ENCODE measurements at regions not wholly inside any gene's neighbourhood (a gene's known extent, or its start where the extent isn't known, plus 50 kb on each side); places are given as distances from the start of the nearest gene placed in this dataset.

DNA sequence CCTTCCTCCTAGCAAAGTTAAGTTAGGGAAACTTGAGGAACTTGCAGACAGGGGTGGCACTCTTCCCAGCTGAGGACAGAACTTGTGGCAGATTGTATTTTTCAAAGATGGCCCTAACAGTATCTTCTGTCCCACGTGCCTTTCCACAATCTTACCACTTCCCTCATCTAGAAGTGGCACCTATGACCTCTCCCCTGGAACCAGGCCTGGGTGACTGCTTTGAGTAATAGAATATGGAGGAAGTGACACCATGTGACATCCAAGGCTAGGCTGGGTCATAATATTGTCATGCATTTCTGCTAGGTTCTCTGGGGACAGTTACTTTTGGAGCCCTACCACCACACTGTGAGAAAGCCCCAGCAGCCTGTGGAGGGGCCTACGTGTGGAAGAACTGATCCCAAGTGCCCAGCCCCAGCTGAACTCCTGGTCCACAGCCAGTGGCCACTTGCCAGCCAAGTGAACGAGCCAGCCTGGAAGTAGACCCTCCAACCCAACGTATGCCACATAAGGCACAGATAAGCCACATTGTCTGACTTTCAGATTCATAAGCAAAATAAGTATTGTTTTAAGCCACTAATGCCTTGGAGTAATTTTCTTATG lies 193.7 kb downstream of the PTPN20 start:
- H3K36me3 ChIP-seq (ENCODE audit: low read depth, missing control alignments): no peaks in the 10 kb centered on the region
- H3K9me3 ChIP-seq: no peaks in the 10 kb centered on the region
- 67 to 77% methylated on average over 4 of the region's 4 CpGs for WGBS, 2 donors
- H3K27ac ChIP-seq: no peak overlapping the region
- TF ChIP-seq, protein P1, sequence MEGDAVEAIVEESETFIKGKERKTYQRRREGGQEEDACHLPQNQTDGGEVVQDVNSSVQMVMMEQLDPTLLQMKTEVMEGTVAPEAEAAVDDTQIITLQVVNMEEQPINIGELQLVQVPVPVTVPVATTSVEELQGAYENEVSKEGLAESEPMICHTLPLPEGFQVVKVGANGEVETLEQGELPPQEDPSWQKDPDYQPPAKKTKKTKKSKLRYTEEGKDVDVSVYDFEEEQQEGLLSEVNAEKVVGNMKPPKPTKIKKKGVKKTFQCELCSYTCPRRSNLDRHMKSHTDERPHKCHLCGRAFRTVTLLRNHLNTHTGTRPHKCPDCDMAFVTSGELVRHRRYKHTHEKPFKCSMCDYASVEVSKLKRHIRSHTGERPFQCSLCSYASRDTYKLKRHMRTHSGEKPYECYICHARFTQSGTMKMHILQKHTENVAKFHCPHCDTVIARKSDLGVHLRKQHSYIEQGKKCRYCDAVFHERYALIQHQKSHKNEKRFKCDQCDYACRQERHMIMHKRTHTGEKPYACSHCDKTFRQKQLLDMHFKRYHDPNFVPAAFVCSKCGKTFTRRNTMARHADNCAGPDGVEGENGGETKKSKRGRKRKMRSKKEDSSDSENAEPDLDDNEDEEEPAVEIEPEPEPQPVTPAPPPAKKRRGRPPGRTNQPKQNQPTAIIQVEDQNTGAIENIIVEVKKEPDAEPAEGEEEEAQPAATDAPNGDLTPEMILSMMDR (IDR thresholded peaks at IDR 0.05): no peak
- no peak for TF ChIP-seq POLR2A (IDR thresholded peaks at IDR 0.05)
- no peaks in the 10 kb centered on the region for H3K4me1 ChIP-seq
- no peak for DNase-seq
- no peaks in the 10 kb centered on the region for H3K27me3 ChIP-seq
- no peak overlapping the region for H3K4me3 ChIP-seq
- intact Hi-C loops (cut with DNase I; ENCODE audit: low total_unique reads): no loop called here

DNA sequence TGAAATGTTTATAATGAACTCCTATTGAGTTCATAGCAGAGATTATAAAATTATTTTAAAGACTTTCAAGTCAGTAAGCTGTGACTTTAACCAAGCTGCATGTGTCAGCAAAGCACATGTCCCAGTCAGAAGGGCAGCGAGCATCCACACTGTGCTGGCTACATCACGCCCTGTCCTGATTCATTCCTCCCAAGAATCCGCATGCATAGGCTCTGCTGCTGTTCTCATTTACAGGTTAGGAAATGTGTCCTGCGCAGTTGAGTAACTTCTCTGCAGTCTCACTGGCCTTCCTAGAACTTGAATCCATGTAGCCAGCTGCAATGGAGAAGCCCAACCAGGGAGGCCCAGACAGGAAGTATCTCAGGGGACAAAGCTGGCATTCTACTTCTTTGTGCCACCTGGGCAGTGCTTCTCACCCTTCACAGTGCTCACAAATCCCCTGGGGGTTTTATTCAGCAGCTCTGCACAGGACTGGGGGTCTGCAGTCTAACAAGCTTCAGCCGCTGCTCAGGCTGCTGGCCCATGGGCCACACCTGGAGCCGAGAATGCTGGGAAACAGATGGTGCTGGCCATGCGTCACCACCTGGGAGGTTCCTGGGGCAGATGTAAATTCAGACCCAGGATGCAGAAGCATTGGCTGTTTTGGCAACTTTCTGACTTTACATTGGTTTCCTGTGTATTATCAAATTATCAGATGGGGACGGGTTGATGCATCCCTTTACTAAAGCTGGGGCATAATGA lies 192.8 kb upstream of the GDF10 start:
- Histone ChIP-seq H3K27me3 (no peaks in the 10 kb centered on the region), H3K36me3 (ENCODE audit: low read depth, missing control alignments) (no peaks in the 10 kb centered on the region), H3K4me3 (no peak overlapping the region), H3K9me3 (no peaks in the 10 kb centered on the region), H3K4me1 (no peaks in the 10 kb centered on the region), H3K27ac (no peak overlapping the region)
- no peak for DNase-seq
- TF ChIP-seq POLR2A (IDR thresholded peaks at IDR 0.05): no peak
- TF ChIP-seq, protein P1 (IDR thresholded peaks at IDR 0.05): no peak
- WGBS, 2 donors: 95 to 97% methylated on average over 8 of the region's 8 CpGs
- intact Hi-C loops (cut with DNase I; ENCODE audit: low total_unique reads): no loop called here

DNA sequence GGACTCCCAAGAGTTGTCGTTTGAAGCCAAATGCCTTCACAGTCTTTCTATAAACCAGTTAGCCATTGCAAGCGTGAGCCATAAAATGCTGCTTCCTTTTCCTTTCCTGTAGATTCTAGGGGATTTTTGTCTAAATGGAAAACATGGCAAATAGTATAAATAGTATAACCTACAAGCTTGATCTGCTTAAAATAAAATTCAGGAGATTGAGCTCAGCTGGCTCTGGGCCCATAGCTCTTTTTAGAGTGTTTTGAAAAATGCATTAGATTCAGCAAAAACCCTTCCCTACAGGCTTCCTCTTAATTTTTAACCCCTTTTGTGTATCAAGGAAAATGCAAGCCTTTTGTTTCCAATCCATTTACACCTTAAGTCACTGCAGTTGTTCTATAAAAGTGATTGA lies 190.1 kb upstream of the GDF10 start:
- Histone ChIP-seq H3K36me3 (ENCODE audit: low read depth, missing control alignments) (no peaks in the 10 kb centered on the region), H3K4me1 (no peaks in the 10 kb centered on the region), H3K27me3 (no peaks in the 10 kb centered on the region), H3K27ac (no peak overlapping the region), H3K9me3 (no peaks in the 10 kb centered on the region), H3K4me3 (no peak overlapping the region)
- TF ChIP-seq, protein P1 (IDR thresholded peaks at IDR 0.05): no peak
- TF ChIP-seq POLR2A (IDR thresholded peaks at IDR 0.05): no peak
- DNase-seq: no peak
- intact Hi-C loops (cut with DNase I; ENCODE audit: low total_unique reads): no loop called here
- 55 to 75% methylated on average over 2 of the region's 2 CpGs for WGBS, 2 donors

DNA sequence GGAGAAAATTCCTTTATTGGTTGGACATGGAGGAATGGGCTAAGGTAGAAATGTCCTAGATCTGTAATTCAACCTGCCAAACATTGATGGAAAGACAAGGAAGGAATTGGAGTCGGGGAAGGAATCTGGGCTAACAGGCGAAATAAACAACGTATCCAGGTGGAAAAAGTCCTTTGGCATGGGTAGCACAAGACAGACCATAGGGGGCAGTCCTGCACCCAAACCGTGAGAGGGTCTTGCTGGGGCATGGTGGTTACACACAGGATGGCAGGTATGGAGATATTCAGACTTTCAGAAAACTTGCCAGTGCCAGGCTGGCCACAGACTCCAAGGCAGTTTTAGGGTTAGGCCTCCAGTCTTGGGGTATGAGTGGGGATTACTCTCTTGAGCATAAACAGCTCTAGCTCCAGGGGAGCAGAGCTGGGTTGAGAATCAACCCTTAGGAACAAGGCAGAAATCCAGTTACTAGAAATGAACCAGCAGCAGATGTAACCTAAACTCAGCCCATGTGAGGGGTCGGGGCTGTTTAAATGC lies 188.6 kb upstream of the GDF10 start:
- Histone ChIP-seq H3K4me3 (no peak overlapping the region), H3K9me3 (no peaks in the 10 kb centered on the region), H3K27ac (no peak overlapping the region), H3K27me3 (no peaks in the 10 kb centered on the region), H3K36me3 (ENCODE audit: low read depth, missing control alignments) (no peaks in the 10 kb centered on the region), H3K4me1 (no peaks in the 10 kb centered on the region)
- 85 to 86% methylated on average over 5 of the region's 5 CpGs for WGBS, 2 donors
- TF ChIP-seq POLR2A (IDR thresholded peaks at IDR 0.05): no peak
- intact Hi-C loops (cut with DNase I; ENCODE audit: low total_unique reads): no loop called here
- DNase-seq: no peak

DNA sequence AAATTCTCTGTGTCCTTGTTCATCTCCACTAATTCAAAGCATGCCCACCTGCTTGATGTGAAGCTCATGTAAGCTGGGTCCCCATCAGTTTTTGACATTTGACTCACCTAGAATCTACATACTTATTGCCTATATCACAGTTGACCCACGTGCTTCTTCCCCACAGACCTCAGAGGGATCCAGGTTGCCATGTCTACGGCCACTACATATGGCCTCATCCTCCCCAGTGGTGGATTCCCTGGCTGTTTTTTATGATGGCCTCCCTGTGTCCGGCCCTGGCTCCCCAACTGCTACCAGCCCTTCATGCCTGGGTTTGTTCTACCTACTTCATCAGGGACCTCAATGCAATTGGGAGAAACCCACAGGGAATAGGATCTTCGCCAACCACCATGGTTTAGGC lies 187.4 kb upstream of the GDF10 start:
- H3K9me3 ChIP-seq: no peaks in the 10 kb centered on the region
- intact Hi-C loops (cut with DNase I; ENCODE audit: low total_unique reads): no loop called here
- H3K36me3 ChIP-seq (ENCODE audit: low read depth, missing control alignments): no peaks in the 10 kb centered on the region
- 86 to 92% methylated on average over 4 of the region's 4 CpGs for WGBS, 2 donors
- DNase-seq: no peak
- TF ChIP-seq, protein P1 (IDR thresholded peaks at IDR 0.05): no peak
- TF ChIP-seq POLR2A (IDR thresholded peaks at IDR 0.05): no peak
- H3K27ac ChIP-seq: no peak overlapping the region
- no peaks in the 10 kb centered on the region for H3K27me3 ChIP-seq
- H3K4me3 ChIP-seq: no peak overlapping the region
- no peaks in the 10 kb centered on the region for H3K4me1 ChIP-seq
